ENCODE measurements at regions not wholly inside any gene's neighbourhood (a gene's known extent, or its start where the extent isn't known, plus 50 kb on each side); places are given as distances from the start of the nearest gene placed in this dataset.
"Not testable (repeated sequence)": the region's sequence is repeated elsewhere in the genome, so short reads cannot be mapped to it uniquely, and the experiment has no call there.

DNA sequence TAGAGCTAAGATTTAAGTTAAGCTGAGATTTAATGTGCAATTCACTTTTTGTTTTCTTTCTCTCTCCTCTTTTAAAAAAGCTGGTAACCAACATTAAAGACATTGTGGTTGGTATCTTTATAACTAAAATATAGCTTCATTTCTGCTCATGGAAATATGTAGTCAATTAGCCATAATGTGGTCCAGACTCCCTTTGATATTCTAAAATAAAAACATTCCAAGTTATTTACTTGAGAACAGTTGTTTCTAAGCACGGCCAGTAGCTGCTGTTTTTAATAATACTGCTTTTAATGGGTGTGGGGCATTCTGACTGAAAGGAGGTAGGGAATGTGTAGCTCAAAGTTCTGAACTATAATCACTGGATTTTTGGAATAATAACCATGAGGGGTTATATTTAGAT, 183.3 kb upstream of the FBXO11 start:
- intact Hi-C loops (cut with DNase I), result no loop called here
- DNase-seq (ENCODE audit: missing footprints) (no peak), ATAC-seq (no peak)

DNA sequence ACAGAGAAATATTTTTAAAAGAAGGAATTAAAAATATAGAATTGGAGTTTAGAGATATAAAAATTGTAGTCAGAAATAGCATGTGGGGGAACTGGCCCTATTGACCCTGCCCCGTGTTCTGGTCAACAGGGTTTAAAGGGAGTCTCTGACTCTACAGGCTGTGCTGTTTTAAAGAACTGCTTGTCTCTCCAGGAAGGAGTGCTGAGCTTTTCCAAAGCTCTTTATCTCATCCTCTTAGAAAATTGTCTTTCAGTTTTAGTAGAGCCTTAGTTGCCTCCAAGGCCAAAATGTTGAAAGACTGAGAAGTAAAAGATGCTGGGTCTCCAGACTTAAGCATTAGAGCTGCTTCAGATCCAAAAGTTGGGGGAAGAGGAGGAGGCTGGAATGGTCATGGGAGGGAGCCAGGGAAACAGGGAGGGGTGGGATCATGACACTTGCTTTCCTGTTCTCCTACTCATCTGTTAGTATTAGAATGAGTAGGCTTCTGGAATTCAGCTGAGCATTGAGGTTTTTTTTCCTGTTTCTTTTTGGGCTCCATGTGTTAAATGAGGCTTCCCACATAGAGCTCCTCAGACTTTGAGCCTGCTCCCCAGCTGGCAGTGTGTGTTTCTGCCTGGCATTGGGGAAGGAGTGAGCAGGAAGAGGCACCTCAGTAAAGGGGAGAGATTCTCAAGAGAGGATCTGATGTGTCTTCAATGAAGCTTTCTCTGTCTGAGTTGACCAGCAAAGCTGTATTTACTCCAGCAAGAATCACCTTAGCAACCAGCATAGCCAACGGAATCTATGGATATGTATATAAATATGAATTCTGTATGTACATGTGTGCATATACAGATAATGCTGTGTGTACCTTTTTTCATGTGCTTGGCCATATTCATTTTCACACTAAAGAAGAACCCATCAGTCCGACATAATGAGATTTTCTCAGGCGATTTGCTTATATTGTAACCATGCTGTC, 186.8 kb upstream of the FBXO11 start:
- ATAC-seq, result no peak
- intact Hi-C loops (cut with DNase I), result no loop called here
- no peak for DNase-seq (ENCODE audit: missing footprints)

DNA sequence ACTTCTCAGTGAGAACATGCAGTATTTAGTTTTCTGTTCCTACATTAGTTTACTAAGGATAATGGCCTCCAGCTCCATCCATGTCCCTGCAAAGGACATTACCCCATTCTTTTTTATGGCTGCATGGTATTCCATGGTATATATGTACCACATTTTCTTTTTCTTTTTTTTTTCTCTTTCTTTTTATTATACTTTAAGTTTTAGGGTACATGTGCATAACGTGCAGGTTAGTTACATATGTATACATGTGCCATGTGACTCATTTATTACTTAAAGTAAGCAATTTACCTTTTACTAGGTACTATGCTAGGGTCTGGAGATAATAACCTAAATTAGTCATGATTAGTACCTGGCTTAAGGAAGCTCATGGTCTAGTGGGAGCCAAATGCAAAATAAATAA, 190.5 kb upstream of the FBXO11 start:
- ATAC-seq; DNase-seq (ENCODE audit: missing footprints); intact Hi-C loops (cut with DNase I): not testable (repeated sequence)

- intact Hi-C loops (cut with DNase I), result no loop called here
- no peak for DNase-seq (ENCODE audit: missing footprints)
- no peak for ATAC-seq
These were observed 192.2 kb upstream of the FBXO11 start for GRCh38 chr2:48098539-48098938.

DNA sequence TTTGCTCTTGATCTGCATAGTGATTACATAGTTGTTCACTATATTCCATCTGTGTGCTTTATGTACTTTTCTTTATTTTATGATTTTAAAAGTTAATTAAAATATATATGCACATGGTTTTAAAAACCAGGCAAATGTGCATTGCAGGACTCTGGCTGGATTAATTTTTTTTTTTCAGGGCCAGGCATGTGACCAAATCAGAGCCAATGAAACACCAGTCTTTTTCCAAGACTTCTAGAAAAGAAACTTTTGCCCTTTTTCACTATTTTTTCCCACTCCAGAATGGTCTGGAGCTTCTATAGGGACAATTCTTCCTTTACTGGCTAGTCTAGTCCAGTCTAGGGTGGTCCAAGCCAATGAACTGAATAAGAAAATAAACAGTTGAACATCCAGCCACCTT, 198.1 kb upstream of the FBXO11 start:
- ATAC-seq (no peak), DNase-seq (ENCODE audit: missing footprints) (no peak)
- intact Hi-C loops (cut with DNase I), result loop anchor here (5.0 kb wide), 1 partner anchor 667 kb away; no protein-coding TSS in a partner anchor

DNA sequence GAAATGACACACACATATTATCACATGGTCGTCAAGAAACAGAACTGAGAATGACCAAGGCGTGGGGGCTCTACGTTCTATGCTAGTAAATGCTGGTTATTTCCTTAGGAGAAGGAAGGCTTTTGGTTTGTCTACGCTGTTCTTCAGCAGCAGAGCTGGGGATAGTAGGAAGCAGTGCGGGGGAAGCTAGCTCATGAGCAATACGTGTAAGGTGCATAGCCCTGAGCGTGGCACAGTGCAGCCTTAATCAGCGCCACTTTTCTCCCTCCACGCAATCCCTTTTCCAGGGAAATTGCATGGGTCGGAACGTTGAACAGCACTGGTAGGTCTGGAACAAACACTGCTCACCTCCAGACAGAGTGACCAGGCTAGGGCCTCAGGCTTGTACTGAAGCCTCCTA, 199.6 kb upstream of the FBXO11 start:
- intact Hi-C loops (cut with DNase I), result loop anchor here (1.0 to 5.0 kb wide), 4 partner anchors 201 to 365 kb away; partner anchors contain the start of gene MSH6
- peak; percentile 9 for ATAC-seq

GRCh38 chr2:48107326-48107925, 201.1 kb upstream of the FBXO11 start:
- DNase-seq (ENCODE audit: missing footprints) (no peak), ATAC-seq (no peak)
- intact Hi-C loops (cut with DNase I), result loop anchor here (2.0 to 5.0 kb wide), 3 partner anchors 249 to 363 kb away; partner anchors contain the start of gene MSH6

More for the DNA sequence above, 199.6 kb upstream of the FBXO11 start:
- peak; percentile 48 for DNase-seq (ENCODE audit: missing footprints)

DNA sequence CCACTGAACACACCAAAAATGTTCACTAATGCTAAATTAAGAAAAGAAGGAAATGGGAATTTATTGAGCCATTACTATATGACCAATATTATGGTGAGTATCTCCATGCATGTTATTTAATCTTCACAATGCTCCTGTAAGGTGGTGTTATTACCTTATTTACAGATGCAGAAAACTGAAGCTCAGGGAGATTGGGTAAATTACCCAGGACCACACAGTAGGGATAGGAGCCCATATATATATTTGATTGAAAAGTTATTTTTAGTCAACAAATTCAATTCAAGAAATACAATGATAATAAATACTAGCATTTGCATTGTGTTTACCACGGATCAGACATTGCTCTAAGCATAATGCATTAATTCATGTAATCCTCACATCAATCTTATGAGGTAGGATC, 202.2 kb upstream of the FBXO11 start:
- DNase-seq (ENCODE audit: missing footprints), result no peak

DNA sequence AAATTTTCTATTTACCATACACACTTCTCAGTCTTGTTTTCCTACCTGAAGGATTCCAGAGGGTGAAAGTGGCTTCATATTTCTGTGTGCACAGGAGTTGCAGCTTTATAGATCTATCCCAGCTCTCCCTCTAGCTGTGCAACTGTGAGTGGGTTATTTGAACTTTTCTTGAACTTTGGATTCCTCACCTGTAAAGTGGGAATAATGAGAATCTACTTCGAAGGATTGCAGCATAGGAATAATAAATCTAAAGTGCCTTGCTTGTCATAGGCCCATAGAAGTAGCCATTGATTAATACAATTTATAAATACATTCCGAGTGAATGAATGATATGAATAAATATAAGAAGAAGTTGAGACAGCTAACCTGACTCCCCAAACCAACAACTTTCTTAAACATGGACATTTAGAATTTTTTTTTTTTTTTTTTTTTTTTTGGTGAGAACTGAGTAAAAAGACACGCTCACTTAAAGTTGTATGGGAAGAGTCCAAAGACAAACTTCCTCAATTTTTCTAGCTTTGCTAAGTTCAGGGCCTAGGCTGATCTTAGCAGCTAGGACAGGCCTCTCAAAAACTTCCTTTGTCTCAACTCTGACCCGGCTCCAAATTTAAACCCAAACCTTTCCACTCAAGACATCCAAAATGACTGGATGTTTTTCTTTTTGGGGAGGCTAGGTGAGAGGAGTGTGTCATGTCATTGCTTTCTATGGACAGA, 203.3 kb upstream of the FBXO11 start:
- DNase-seq (ENCODE audit: missing footprints) (no peak), ATAC-seq (no peak)
- intact Hi-C loops (cut with DNase I), result loop anchor here (5.0 kb wide), 1 partner anchor 327 kb away; the partner anchor contains the start of gene MSH6

More for the DNA sequence above, 202.2 kb upstream of the FBXO11 start:
- intact Hi-C loops (cut with DNase I), result loop anchor here (5.0 kb wide), 1 partner anchor 326 kb away; the partner anchor contains the start of gene MSH6
- ATAC-seq, result no peak

DNA sequence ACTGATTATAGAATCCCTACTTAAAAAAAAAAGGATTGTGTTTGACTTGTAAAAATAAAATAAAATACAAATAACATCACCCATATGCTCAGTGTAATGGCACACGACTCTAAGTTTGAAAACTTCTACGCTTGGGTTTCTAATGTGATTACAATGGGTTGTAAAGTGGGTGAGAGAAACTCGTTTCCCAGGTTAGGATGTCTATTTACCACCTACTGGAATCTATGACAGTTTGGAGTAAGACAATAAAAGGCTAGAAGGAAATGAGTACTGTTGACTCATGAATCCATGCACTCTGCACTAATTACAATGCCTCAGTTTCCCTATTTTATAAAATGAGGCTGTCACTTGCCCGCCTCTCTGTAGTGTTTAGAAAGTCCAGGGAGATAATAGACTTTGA, 204.0 kb upstream of the FOXN2 start:
- no peak for ATAC-seq
- intact Hi-C loops (cut with DNase I), result no loop called here
- DNase-seq (ENCODE audit: missing footprints), result no peak

- DNase-seq (ENCODE audit: missing footprints) (no peak), ATAC-seq (no peak)
- intact Hi-C loops (cut with DNase I), result no loop called here
These were observed 201.4 kb upstream of the FOXN2 start for GRCh38 chr2:48112911-48113680.

GRCh38 chr2:48113767-48114166, 200.7 kb upstream of the FOXN2 start:
- intact Hi-C loops (cut with DNase I), result no loop called here
- no peak for DNase-seq (ENCODE audit: missing footprints)
- no peak for ATAC-seq

- DNase-seq (ENCODE audit: missing footprints) (no peak), ATAC-seq (no peak)
- intact Hi-C loops (cut with DNase I), result no loop called here
These were observed 200.2 kb upstream of the FOXN2 start for GRCh38 chr2:48114256-48114655.

DNA sequence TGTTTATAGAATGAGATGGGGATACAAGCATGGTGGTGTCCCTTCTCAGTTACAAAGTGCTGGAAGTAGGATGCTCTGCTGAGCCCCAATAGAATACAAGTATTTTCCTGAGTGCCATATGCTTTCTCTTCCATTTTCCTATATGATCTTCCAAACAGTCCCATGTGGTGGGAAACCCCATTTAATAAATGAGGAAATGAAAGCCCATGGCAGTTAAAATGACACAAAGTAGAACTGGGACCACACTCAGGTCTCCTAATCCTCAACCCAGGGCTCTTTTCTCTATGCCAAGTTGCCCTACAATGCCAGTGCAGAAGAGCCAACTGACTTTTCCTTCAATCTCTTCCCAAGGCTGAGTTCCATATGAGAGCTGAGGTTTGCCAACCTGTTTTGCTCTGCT, 198.0 kb upstream of the FOXN2 start:
- DNase-seq (ENCODE audit: missing footprints) (no peak), ATAC-seq (no peak)
- intact Hi-C loops (cut with DNase I), result no loop called here

- intact Hi-C loops (cut with DNase I), result no loop called here
- no peak for ATAC-seq
- DNase-seq (ENCODE audit: missing footprints), result no peak
These were observed 195.6 kb upstream of the FOXN2 start for GRCh38 chr2:48118895-48119294.

DNA sequence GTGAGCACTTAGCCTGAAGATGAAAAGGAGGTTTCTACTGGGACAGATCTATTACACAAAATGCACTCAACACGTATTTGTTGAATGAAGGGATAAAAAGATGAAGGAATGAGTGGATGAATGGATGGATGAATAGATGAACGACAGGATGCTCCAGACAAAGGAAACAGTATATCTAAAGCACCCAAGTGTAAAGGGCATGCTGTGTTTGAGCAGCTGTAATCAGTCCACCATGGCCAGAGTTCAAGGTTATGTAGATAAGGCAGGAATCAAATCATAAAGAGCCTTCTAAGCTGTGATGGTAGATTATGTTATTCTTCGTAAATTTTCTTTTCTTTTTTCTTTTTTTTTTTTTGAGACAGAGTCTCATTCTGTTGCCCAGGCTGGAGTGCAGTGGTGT, 194.4 kb upstream of the FOXN2 start:
- ATAC-seq (no peak), DNase-seq (ENCODE audit: missing footprints) (no peak)
- intact Hi-C loops (cut with DNase I), result no loop called here

DNA sequence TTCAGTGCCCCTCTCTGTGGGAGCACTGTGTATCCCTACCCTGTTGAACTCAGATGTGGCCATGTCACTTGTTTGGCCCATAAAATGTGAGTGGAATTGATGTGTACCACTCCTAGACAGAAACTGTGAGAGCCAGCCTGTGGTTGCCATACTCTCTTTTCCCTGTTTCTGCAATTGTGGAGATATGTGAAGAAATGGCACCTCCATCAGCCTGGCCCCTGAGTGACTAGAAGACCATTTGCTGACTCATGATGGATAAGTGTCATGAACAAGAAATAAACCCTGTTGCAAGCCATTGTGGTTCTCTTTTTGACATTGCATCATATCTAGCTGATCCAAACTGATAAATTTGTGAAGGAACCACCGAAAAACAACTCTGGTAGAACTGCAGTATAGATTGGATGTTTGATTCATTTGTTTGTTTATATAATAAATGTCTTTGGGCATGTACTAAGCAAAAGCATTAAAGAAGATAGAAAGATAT, 193.7 kb upstream of the FOXN2 start:
- intact Hi-C loops (cut with DNase I), result no loop called here
- DNase-seq (ENCODE audit: missing footprints) (no peak), ATAC-seq (no peak)

GRCh38 chr2:48122166-48122565, 192.3 kb upstream of the FOXN2 start:
- DNase-seq (ENCODE audit: missing footprints), result no peak
- intact Hi-C loops (cut with DNase I), result no loop called here
- ATAC-seq, result no peak
